ENCODE measurements at regions not wholly inside any gene's neighbourhood (a gene's known extent, or its start where the extent isn't known, plus 50 kb on each side); places are given as distances from the start of the nearest gene placed in this dataset.

- H3K4me3 ChIP-seq = no peak overlapping the region
- intact Hi-C loops (cut with DNase I) = no loop called here
- no peak overlapping the region for H3K27ac ChIP-seq
- no peak for TF ChIP-seq CTCF (IDR thresholded peaks at IDR 0.05)
- H3K4me1 ChIP-seq = no peaks in the 10 kb centered on the region
- no peaks in the 10 kb centered on the region for H3K36me3 ChIP-seq
- no peaks in the 10 kb centered on the region for H3K27me3 ChIP-seq
- ATAC-seq = no peak
- no peak for DNase-seq
- H3K9me3 ChIP-seq = no peaks in the 10 kb centered on the region
Measured at GRCh38 chr11:29750392-29750791, 266.4 kb downstream of the KCNA4 start.

- H3K27me3 ChIP-seq = no peaks in the 10 kb centered on the region
- TF ChIP-seq CTCF (IDR thresholded peaks at IDR 0.05) = no peak
- intact Hi-C loops (cut with DNase I) = no loop called here
- ATAC-seq (no peak), DNase-seq (no peak)
- H3K4me1 ChIP-seq = no peaks in the 10 kb centered on the region
- H3K27ac ChIP-seq = no peak overlapping the region
- no peak overlapping the region for H3K4me3 ChIP-seq
- peaks cover 0 to 3% of the 10 kb centered on the region in 2 donors for H3K9me3 ChIP-seq
- no peaks in the 10 kb centered on the region for H3K36me3 ChIP-seq
Measured at GRCh38 chr11:29734287-29734686, 282.5 kb downstream of the KCNA4 start.

GRCh38 chr11:29713831-29714320 lies 303.0 kb downstream of the KCNA4 start:
- no peak for TF ChIP-seq CTCF (IDR thresholded peaks at IDR 0.05)
- no peaks in the 10 kb centered on the region for H3K27me3 ChIP-seq
- no peaks in the 10 kb centered on the region for H3K4me1 ChIP-seq
- no peak for ATAC-seq
- intact Hi-C loops (cut with DNase I) = no loop called here
- no peak for DNase-seq
- H3K27ac ChIP-seq = no peak overlapping the region
- peaks cover 0 to 10% of the 10 kb centered on the region in 2 donors for H3K9me3 ChIP-seq
- H3K4me3 ChIP-seq = no peak overlapping the region
- H3K36me3 ChIP-seq = no peaks in the 10 kb centered on the region

- DNase-seq = peak in 1 of 4 donors; percentile 63
- no peak for TF ChIP-seq CTCF (IDR thresholded peaks at IDR 0.05)
- Histone ChIP-seq H3K9me3 (peaks cover 0 to 10% of the 10 kb centered on the region in 2 donors), H3K4me3 (no peak overlapping the region), H3K27me3 (no peaks in the 10 kb centered on the region), H3K4me1 (no peaks in the 10 kb centered on the region), H3K36me3 (no peaks in the 10 kb centered on the region), H3K27ac (no peak overlapping the region)
- no peak for ATAC-seq
- intact Hi-C loops (cut with DNase I) = no loop called here
Measured at GRCh38 chr11:29712616-29713015, 304.2 kb downstream of the KCNA4 start.

GRCh38 chr11:29707924-29708323 lies 308.9 kb downstream of the KCNA4 start:
- no peaks in the 10 kb centered on the region for H3K36me3 ChIP-seq
- no peak for TF ChIP-seq CTCF (IDR thresholded peaks at IDR 0.05)
- intact Hi-C loops (cut with DNase I) = no loop called here
- no peak for DNase-seq
- H3K27me3 ChIP-seq = no peaks in the 10 kb centered on the region
- peaks cover 0 to 10% of the 10 kb centered on the region in 2 donors for H3K9me3 ChIP-seq
- no peak overlapping the region for H3K4me3 ChIP-seq
- no peak overlapping the region for H3K27ac ChIP-seq
- ATAC-seq = no peak
- no peaks in the 10 kb centered on the region for H3K4me1 ChIP-seq

All from left lung (tissue), 4 donors.